ENCODE measurements at regions not wholly inside any gene's neighbourhood (a gene's known extent, or its start where the extent isn't known, plus 50 kb on each side); places are given as distances from the start of the nearest gene placed in this dataset.

DNA sequence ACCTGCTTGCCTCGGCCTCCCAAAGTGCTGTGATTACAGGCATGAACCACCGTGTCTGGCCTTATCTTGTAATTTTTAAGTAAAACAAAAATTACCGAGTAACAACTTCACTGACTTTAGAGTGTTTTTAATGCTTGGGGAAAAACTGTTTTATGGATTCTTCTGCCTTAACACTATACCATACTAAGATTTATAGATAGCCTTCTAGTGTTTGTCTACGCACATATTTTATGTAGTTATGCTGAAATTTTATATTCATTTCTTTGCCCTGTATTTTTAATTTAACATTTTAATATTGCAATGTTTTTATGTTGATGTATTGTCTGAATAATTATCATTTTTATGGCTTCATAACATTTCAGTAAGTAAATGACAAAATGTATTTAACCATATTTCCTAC, 96.4 kb upstream of the FTMT start:
- TF ChIP-seq GATA2 (IDR thresholded peaks at IDR 0.05; ENCODE audit: low read depth, low read length) (no peak), GATA3 (IDR thresholded peaks at IDR 0.05; ENCODE audit: low read depth, low read length) (no peak)

All from SH-SY5Y (cell line).